ENCODE measurements at regions not wholly inside any gene's neighbourhood (a gene's known extent, or its start where the extent isn't known, plus 50 kb on each side); places are given as distances from the start of the nearest gene placed in this dataset.

DNA sequence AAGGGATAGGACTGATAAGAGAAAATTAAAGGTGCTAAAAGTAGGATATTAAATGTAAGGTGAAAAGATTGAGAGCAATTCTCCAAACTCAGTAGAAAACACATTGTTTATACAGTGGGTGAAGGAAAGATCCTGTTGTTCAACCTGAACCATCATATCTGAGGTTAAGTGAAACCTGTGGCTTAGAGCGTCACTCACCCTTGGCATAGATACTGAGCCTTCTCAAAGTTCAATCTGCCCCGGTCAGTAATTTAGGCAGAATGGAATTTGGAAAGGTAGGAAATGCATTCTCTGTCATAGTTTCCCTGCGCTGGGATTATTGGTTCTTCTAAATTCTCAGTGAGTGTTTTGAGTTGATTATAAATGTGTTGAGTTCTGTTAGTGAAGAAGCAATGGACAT lies 456.2 kb upstream of the NMUR2 start:
- intact Hi-C loops (cut with micrococcal nuclease) = no loop called here

- intact Hi-C loops (cut with micrococcal nuclease) = no loop called here
Observed at GRCh38 chr5:152864447-152864846, 459.4 kb upstream of the NMUR2 start.

DNA sequence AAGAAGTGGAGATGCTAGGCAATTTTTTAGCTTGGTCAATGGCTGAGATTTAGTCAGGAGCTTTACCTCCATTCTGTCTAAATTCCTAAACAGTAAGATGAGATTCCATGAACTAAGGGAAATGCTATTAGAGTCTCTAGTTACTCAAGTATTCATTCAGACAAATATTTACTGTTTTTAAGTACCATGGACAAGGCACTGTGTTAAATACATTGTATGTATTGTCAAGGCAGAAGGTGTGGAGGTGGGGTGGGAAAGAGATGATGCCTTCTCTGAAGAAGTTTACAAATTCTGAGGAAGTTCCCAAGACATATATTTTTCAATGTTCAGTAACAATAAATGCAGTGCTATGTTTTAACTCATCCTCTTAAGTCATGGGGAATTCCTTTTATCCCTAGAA lies 459.9 kb upstream of the NMUR2 start:
- intact Hi-C loops (cut with micrococcal nuclease) = no loop called here

DNA sequence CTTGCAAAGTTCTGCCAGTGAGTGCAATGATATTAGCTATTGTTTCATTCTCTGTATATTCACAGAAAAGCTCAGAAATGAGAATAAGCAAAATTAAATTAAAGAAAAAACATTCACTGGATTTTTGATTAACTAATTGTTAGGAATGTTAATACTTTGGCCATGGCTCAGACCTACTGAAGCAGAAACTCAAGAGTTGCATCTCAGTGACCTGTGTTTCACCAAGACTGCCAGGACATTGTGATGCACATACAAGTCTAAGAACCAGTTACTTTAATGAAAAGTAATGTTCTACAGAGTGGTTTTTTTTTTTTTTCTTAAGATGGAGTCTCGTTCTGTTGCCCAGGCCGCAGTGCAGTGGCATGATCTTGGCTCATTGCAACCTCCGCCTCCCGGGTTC lies 464.9 kb upstream of the NMUR2 start:
- intact Hi-C loops (cut with micrococcal nuclease) = no loop called here

GRCh38 chr5:152882621-152883020 lies 477.5 kb upstream of the NMUR2 start:
- intact Hi-C loops (cut with micrococcal nuclease) = no loop called here

DNA sequence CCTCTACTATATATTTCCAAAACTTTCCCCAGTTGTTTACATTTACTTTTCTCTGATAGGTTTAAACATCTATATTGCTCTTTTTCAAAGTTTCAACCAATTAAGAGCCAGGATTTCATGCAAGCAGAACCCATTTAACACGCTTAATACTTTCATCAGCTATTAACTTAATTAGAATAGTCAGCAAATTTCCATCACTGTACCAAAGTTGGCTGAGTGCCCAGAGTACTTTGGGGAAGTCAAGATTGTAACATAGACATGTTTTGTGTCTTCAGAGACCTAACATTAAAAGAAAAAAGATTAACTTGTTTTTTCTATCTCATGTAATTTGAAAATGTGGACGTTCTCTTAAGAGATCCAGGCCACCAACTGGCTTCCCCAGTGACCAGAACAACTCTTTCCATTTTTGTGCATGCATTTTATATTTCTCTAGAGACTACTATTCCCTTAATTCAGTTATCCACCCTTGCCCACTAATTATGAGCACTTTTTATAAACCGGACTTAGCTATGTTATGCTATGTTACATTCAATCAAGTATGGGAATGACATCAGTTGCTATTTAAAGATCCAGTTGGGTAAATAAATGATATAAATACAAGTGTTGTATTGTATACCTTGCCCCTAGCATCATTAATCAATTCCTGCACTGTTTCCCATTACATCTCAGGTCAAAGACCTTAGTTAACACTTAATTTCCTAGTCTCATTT lies 478.1 kb upstream of the NMUR2 start:
- intact Hi-C loops (cut with micrococcal nuclease) = no loop called here

DNA sequence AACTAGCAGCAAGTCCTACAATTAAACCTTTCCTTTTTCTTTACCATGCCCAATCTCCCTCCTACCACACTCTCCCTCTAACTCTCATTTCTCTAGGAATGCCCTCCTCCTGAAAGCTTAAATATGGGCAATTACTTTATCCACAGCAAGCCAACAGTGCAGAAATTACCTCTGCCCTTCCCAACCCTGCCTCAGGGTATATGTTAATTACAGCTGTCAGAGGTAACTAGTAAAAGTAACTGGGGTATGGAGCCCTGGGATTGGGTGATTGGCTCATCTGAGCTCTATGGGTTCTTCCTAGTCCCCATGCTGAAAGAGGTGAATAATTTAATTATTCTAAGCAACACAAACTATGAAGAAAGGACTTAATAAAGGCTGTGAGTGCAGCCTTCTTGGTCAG lies 478.9 kb upstream of the NMUR2 start:
- intact Hi-C loops (cut with micrococcal nuclease) = no loop called here

GRCh38 chr5:152900332-152900731 lies 495.3 kb upstream of the NMUR2 start:
- intact Hi-C loops (cut with micrococcal nuclease) = no loop called here

DNA sequence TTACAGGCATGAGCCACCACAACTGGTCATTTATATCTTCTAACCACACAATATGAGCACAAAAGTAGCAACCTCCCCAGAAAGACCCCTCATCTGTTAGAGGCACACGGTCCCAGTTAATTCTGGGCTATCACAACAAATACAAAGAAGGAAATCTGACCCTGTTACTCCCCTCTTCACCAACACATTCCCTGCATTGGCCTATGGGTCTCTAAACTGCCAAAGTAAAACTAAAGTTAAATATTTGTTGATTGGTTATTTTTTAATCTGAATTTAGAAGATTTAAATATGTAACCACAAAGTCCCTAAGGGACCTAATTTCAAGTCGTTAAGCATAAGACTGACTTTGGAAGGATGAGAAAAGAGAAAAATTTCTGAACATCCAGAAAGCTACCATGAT lies 496.7 kb upstream of the NMUR2 start:
- intact Hi-C loops (cut with micrococcal nuclease) = no loop called here

DNA sequence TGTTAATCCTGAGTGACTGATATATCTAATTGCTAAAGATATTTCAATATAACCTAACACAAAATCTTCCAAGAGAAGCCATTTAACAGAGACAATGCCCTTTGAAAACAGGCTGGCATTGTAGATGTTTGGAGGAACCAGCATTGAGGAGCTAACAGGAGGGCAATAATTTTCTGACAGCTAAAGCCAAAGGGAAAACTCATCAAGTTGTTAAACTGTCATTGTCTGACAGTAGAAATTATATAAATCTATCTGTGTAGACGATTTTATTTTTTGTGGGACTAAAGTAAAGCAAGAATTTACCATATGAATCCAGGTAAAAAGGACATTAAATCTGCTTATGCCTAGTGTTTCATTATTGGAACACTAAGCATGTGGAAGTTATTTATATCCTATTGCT lies 500.2 kb upstream of the NMUR2 start:
- intact Hi-C loops (cut with micrococcal nuclease) = no loop called here

DNA sequence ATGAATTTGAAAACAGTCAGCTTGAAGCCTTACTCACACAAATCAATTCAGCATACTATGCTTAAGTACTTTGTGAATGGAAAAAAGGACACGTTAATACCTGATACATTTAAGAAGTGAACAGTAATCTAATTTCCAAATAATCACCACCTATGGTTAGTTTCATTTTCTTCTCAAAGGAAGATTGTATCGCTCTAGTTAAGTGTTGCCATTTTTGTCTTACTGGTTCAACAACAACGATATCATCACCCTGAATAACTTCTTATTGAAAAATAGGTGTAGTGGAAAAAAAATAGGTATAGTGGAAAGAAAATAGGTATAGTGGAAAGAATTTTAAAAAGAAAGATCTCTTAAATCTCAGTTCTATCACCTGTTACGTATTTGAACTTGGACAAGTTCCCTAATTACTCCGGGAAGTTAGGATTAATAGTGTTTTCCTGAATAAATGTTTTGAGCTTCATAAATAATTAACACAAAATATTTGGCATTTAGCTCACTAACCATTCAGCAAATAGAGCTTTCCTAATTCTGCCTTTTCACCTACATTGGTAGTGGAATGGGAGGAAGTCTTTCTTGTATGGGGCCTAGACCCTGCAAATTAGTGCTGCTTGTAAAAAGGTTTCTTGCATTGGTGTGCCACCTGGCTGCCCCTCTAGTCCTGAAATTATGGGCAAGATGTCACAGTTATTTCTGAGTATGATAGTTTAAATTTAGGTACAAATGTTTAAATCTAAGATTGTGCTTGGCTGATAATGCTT lies 502.6 kb upstream of the NMUR2 start:
- intact Hi-C loops (cut with micrococcal nuclease) = no loop called here

- intact Hi-C loops (cut with micrococcal nuclease) = no loop called here
Observed at GRCh38 chr5:152912924-152913323, 507.8 kb upstream of the NMUR2 start.

GRCh38 chr5:152932621-152933020 lies 527.5 kb upstream of the NMUR2 start:
- intact Hi-C loops (cut with micrococcal nuclease) = no loop called here

- intact Hi-C loops (cut with micrococcal nuclease) = no loop called here
Observed at GRCh38 chr5:152933056-152933455, 528.0 kb upstream of the NMUR2 start.

GRCh38 chr5:152938630-152939029 lies 533.6 kb upstream of the NMUR2 start:
- intact Hi-C loops (cut with micrococcal nuclease) = no loop called here

DNA sequence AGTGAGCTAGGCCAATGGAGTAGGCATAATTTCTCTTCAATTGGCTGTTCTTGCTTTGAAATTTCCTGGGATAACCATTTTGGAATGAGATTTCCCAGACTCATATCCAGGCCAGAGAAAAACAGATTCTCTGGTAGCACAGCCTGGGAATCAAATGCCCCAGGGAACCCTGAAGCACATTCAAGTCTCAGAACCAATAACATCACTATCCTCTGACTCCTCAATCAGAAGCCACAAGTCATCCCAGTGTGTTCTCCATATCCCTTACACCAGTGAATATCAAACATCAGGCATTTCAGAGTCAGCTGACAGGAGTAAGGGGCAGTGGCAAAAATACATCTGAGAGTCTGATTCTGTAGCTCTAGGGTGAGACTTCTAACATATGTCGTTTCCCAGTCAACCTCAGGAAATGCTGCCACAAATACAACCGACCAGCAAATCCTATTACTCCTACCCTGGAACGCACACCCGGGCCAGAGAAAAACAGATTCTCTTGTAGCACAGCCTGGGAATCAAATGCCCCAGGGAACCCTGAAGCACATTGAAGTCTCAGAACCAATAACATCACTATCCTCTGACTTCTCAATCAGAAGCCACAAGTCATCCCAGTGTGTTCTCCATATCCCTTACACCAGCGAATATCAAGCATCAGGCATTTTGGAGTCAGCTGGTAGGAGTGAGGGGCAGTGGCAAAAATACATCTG lies 537.7 kb upstream of the NMUR2 start:
- intact Hi-C loops (cut with micrococcal nuclease) = no loop called here

DNA sequence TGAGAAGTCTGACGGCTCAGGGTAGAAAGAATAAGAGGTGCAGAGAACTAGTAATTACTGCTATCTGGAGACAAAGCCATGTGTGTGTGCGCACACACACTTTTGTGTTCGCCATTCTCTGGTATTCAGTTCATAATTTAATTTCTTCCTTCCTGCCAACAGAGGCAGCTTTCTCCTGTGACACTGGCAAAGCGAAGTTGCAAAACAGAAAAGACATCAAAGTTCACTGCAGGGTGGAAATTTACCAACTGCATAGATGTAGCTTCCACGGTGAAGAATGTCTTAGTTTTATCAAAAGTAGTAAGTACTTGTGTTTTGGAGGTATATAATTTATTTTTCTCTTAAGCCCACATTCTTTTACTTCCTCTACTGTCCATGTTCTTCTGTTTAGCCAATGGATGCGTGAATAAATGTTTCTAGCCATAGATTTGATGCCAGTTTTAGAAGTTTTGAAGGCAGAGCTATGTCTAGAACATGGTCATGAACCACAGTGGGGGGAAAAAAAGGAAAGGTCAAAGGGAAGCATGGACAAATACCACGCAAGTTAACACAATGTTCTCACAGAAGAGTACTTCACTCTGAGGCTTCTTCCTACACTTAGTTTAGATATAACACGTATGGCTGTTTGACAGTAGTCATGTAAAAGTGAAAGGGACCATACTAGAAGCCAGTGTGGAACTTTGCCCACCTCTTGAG lies 536.5 kb upstream of the GRIA1 start:
- intact Hi-C loops (cut with micrococcal nuclease) = no loop called here

DNA sequence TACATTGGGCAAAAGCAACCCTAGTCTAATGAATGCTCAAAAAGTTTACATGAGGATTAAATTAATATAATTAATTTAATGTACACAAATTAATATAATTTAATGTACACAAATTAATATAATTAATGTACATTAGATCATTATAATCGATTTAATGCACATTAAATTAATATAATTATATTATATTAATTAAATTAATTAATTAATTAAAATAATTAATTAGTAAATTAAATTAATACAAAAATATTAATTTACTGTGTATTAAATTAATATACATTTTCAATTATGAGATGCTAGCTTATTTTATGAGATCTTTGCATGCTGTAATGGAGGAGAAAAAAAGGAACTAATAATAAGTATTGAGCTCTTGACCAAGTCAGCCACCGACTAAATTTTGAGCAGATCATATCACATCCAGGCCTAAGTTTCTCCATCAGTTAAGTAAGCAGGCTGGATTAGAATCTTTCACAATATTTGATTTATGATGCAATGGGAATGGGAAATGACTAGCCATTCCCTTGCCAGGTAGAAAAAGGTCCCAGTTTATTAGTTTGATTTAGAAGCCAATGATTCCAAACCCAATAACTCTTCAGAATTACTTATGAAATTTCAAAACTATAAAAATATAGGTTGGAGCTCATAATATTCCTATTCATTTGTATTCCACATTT lies 533.4 kb upstream of the GRIA1 start:
- intact Hi-C loops (cut with micrococcal nuclease) = no loop called here

DNA sequence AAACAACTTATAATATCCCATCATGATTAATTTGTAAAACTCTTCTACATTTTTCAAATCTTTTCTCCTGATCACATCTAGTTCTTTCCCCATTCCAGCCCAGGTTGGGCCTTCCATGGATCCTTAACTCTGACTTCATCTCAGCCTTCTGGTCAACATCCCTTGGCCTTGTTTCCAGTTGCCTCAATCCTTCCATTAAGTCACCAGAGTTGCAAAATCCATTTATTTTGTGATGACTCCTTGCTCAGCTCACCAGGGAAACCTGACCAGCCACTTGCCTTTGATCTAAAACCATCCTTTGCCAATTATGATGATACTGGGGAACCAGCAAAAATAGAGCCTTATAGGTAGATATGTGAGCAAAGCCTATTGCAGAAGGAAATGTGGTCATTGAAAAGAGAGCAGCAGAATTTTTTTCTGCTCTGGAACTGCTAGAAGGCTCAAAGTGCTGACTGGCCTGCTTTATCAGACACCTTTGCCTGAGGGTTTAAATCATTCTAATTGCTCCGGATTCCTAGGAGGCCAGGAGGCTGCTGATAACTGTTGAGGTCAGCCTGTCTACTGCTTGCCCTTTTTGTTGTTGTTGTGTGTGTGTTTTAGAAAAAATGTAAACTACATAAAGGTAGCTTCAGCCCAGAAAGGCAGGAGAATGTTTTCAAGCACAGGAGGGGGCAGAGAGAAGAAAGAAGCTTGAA lies 512.2 kb upstream of the GRIA1 start:
- intact Hi-C loops (cut with micrococcal nuclease) = no loop called here

DNA sequence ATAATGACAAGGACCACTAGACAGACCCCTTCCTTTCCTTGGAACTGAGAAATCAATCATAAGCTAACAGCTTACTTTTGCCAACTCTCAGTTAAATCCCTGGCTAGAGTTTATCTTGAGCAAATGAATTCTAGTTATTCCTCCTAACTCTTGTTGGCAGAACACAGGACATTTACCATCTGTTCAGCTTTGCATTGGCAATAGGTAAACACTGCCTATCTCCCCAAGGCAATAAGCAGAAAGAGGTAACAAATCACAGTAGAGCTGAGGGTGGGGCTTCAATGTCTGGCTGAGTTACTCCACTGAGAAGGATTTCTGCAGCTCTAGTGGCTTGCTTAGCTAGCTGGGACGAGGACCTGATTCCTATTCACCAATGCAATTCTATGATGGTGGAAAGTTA lies 503.3 kb upstream of the GRIA1 start:
- intact Hi-C loops (cut with micrococcal nuclease) = no loop called here

- intact Hi-C loops (cut with micrococcal nuclease) = no loop called here
Observed at GRCh38 chr5:152990217-152990616, 500.3 kb upstream of the GRIA1 start.

Measured in T-helper 2 cell treated with Interferon-gamma antibody and Interleukin-4, amounts not matched to agents 100 ng/mL and 5 ng/mL, for 36 hours (primary cell).